Muscle of leg (tissue), 3 donors: ENCODE measurements at regions not wholly inside any gene's neighbourhood (a gene's known extent, or its start where the extent isn't known, plus 50 kb on each side); places are given as distances from the start of the nearest gene placed in this dataset.
A peak's percentile ranks its signal among the peaks of the same experiment; 100 is the strongest.

Source experiments
- DNase-seq: peaks from one replicate; pipeline ENCODE4 v3.0.0; 2013
- H3K27ac ChIP-seq: one replicate; pipeline ENCODE4 v1.5.1; 2013; ENCODE audit warnings: mild to moderate bottlenecking, low read length, control low read depth
- H3K27me3 ChIP-seq: one replicate; pipeline ENCODE4 v1.6.1; 2013; ENCODE audit warnings: low read length; ENCODE audit not compliant: control insufficient read depth, insufficient read depth
- H3K36me3 ChIP-seq: one replicate; pipeline ENCODE4 v1.6.1; 2013; ENCODE audit warnings: low read length; ENCODE audit not compliant: control insufficient read depth, insufficient read depth
- H3K4me1 ChIP-seq: one replicate; pipeline ENCODE4 v1.6.1; 2013; ENCODE audit warnings: low read length; ENCODE audit not compliant: control insufficient read depth, insufficient read depth
- H3K4me3 ChIP-seq: one replicate; pipeline ENCODE4 v1.5.1; 2013; ENCODE audit warnings: low read length, control low read depth
- H3K9me3 ChIP-seq: replicated peaks from 2 replicates; pipeline ENCODE4 v1.6.1; 2013; ENCODE audit warnings: low read depth, low read length; ENCODE audit not compliant: control insufficient read depth
- WGBS: methylation state at CpG from one replicate; pipeline ENCODE4 v1.1.5; 2013; ENCODE audit warnings: missing lambda C conversion rate; ENCODE audit not compliant: insufficient coverage; 5-methylcytosine and 5-hydroxymethylcytosine counted together

GRCh38 chr3:118097660-118098059 lies 937.0 kb downstream of the IGSF11 start:
- Histone ChIP-seq H3K36me3 (no peaks in the 10 kb centered on the region), H3K9me3 (peaks cover 11% of the 10 kb centered on the region), H3K27me3 (no peaks in the 10 kb centered on the region), H3K4me1 (no peaks in the 10 kb centered on the region), H3K27ac (no peak overlapping the region), H3K4me3 (no peak overlapping the region)
- no CpG with 5 or more reads among the region's 1 CpG for WGBS
- DNase-seq = no peak

- Histone ChIP-seq H3K36me3 (no peaks in the 10 kb centered on the region), H3K27me3 (no peaks in the 10 kb centered on the region), H3K4me1 (no peaks in the 10 kb centered on the region), H3K9me3 (peaks cover 2% of the 10 kb centered on the region), H3K27ac (no peak overlapping the region), H3K4me3 (no peak overlapping the region)
- DNase-seq = peak; percentile 14
- no CpG with 5 or more reads among the region's 1 CpG for WGBS
These were observed 935.8 kb downstream of the IGSF11 start for GRCh38 chr3:118098827-118099226.

DNA sequence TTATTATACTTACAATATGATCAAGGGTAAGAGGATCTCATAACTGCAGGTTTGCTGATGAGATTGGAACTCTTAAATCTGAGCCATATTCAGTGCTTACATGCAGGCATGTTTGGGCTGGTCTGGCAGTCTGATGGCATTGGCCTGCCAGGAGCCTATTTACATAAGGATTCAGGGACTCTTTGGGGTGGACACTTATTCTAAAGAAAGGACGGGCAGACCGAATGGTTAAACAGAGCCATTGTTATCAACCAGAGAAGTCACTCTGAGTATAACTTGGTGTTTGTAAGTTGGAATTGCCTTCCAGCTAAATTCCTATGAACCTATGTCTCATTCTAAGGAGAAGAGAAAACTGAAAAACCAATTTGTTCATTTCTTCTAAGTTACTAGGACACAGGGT lies 932.8 kb downstream of the IGSF11 start:
- H3K9me3 ChIP-seq = no peaks in the 10 kb centered on the region
- DNase-seq = no peak
- H3K27me3 ChIP-seq = no peaks in the 10 kb centered on the region
- H3K4me3 ChIP-seq = no peak overlapping the region
- H3K36me3 ChIP-seq = no peaks in the 10 kb centered on the region
- WGBS = 90% methylated on average over 2 of the region's 2 CpGs
- H3K27ac ChIP-seq = no peak overlapping the region
- H3K4me1 ChIP-seq = no peaks in the 10 kb centered on the region

GRCh38 chr3:118102737-118103136 lies 931.9 kb downstream of the IGSF11 start:
- Histone ChIP-seq H3K27me3 (no peaks in the 10 kb centered on the region), H3K4me3 (no peak overlapping the region), H3K9me3 (no peaks in the 10 kb centered on the region), H3K27ac (no peak overlapping the region), H3K36me3 (no peaks in the 10 kb centered on the region), H3K4me1 (no peaks in the 10 kb centered on the region)
- no peak for DNase-seq
- WGBS = no CpG with 5 or more reads among the region's 2 CpGs

- 14% methylated on average over 1 of the region's 2 CpGs for WGBS
- H3K36me3 ChIP-seq = no peaks in the 10 kb centered on the region
- H3K4me3 ChIP-seq = no peak overlapping the region
- no peak for DNase-seq
- H3K4me1 ChIP-seq = no peaks in the 10 kb centered on the region
- no peaks in the 10 kb centered on the region for H3K27me3 ChIP-seq
- H3K9me3 ChIP-seq = no peaks in the 10 kb centered on the region
- H3K27ac ChIP-seq = no peak overlapping the region
These were observed 926.4 kb downstream of the IGSF11 start for GRCh38 chr3:118108201-118108600.

- WGBS = no CpG with 5 or more reads among the region's 2 CpGs
- H3K4me1 ChIP-seq = no peaks in the 10 kb centered on the region
- no peaks in the 10 kb centered on the region for H3K9me3 ChIP-seq
- H3K27me3 ChIP-seq = no peaks in the 10 kb centered on the region
- H3K27ac ChIP-seq = no peak overlapping the region
- no peak overlapping the region for H3K4me3 ChIP-seq
- H3K36me3 ChIP-seq = no peaks in the 10 kb centered on the region
- no peak for DNase-seq
These were observed 925.9 kb downstream of the IGSF11 start for GRCh38 chr3:118108769-118109168.

GRCh38 chr3:118110211-118110610 lies 924.4 kb downstream of the IGSF11 start:
- Histone ChIP-seq H3K27me3 (no peaks in the 10 kb centered on the region), H3K27ac (no peak overlapping the region), H3K4me3 (no peak overlapping the region), H3K9me3 (no peaks in the 10 kb centered on the region), H3K4me1 (no peaks in the 10 kb centered on the region), H3K36me3 (no peaks in the 10 kb centered on the region)
- DNase-seq = no peak
- 89% methylated on average over 4 of the region's 6 CpGs for WGBS

- no peak overlapping the region for H3K27ac ChIP-seq
- no peaks in the 10 kb centered on the region for H3K4me1 ChIP-seq
- WGBS = no CpG with 5 or more reads among the region's 3 CpGs
- H3K4me3 ChIP-seq = no peak overlapping the region
- peak; percentile 1 for DNase-seq
- H3K36me3 ChIP-seq = no peaks in the 10 kb centered on the region
- no peaks in the 10 kb centered on the region for H3K27me3 ChIP-seq
- H3K9me3 ChIP-seq = no peaks in the 10 kb centered on the region
These were observed 917.7 kb downstream of the IGSF11 start for GRCh38 chr3:118116991-118117390.

- Histone ChIP-seq H3K27me3 (no peaks in the 10 kb centered on the region), H3K4me3 (no peak overlapping the region), H3K4me1 (no peaks in the 10 kb centered on the region), H3K27ac (no peak overlapping the region), H3K36me3 (no peaks in the 10 kb centered on the region), H3K9me3 (no peaks in the 10 kb centered on the region)
- WGBS = no CpG with 5 or more reads among the region's 2 CpGs
- DNase-seq = no peak
These were observed 907.9 kb downstream of the IGSF11 start for GRCh38 chr3:118126751-118127150.

- no peak for DNase-seq
- no CpG with 5 or more reads among the region's 1 CpG for WGBS
- no peaks in the 10 kb centered on the region for H3K36me3 ChIP-seq
- H3K4me1 ChIP-seq = no peaks in the 10 kb centered on the region
- H3K27me3 ChIP-seq = no peaks in the 10 kb centered on the region
- H3K4me3 ChIP-seq = no peak overlapping the region
- H3K9me3 ChIP-seq = no peaks in the 10 kb centered on the region
- H3K27ac ChIP-seq = no peak overlapping the region
These were observed 906.7 kb downstream of the IGSF11 start for GRCh38 chr3:118127992-118128391.

DNA sequence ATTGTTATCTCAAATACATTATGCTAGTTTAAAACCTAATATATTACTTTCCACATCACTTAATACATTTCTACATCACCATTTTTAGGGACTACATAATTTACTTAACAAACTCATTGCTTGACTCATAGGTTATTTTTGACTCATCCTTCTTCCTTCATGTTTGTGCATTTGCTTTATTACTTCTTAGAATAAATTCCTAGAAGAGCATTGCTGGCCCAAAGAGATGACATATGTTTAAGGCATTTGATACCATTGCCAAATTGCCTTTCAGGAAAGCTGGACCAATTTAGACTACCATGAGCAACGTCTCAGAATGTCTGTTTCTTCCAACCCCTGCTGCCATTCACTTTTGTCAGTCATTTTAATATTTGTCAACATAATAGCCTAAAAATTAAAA lies 905.8 kb downstream of the IGSF11 start:
- no peaks in the 10 kb centered on the region for H3K27me3 ChIP-seq
- no CpG with 5 or more reads among the region's 1 CpG for WGBS
- no peak overlapping the region for H3K4me3 ChIP-seq
- H3K27ac ChIP-seq = no peak overlapping the region
- DNase-seq = peak; percentile 67
- H3K36me3 ChIP-seq = no peaks in the 10 kb centered on the region
- H3K4me1 ChIP-seq = no peaks in the 10 kb centered on the region
- H3K9me3 ChIP-seq = no peaks in the 10 kb centered on the region
